ENCODE measurements at regions not wholly inside any gene's neighbourhood (a gene's known extent, or its start where the extent isn't known, plus 50 kb on each side); places are given as distances from the start of the nearest gene placed in this dataset.

- WGBS, 2 donors: 50 to 71% methylated on average over 10 to 11 of the region's 12 CpGs
- no peak overlapping the region for H3K4me3 ChIP-seq
Observed at GRCh38 chr5:135131801-135132680, 98.0 kb upstream of the PITX1 start.

DNA sequence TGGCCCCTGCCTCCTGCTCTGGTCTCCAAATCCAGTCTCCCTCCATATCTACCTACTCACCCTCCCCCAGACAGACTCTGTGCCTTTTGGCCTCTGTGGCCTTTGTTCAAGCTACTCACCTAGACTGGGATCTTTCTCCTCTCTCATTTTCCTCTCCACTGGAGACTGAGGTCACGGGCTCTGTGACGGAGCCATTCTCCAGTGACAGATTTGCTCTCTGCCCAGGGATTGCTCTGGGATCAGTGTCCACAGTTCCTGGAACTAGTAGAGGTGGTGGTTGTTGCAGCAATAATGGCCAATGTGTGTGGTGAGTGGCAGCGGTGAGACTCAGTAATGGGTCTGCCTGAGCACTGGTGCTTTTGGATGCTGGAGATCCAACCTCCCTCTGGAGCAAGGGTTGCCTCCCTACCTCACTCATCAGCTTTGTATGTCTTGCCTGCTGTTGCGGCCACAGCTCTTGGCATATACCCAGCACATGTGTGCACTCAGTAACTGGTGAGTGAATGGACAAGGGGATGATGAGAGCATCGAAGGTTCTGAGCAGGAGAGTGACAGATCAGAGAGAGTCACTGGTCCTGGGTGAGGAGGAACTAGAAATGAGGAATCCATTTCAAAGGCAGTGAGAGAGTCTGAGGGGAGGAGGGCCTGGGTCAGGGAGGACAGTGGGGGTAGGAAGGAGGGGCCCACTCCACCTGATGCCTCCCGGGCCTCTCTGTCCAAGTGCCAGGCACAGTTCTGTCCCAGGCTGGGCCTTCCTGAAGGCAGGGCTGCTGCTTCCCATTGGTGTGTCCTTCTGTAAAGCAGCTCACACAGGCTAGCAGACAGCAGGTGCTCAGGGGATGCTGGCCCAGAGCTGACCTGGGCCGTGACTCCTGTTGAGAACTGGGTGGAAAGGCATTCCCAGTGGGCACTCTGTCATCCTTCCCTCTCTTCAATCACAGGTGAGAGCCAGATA lies 96.5 kb upstream of the PITX1 start:
- H3K36me3 ChIP-seq: no peaks in the 10 kb centered on the region
- TF ChIP-seq, protein P1, sequence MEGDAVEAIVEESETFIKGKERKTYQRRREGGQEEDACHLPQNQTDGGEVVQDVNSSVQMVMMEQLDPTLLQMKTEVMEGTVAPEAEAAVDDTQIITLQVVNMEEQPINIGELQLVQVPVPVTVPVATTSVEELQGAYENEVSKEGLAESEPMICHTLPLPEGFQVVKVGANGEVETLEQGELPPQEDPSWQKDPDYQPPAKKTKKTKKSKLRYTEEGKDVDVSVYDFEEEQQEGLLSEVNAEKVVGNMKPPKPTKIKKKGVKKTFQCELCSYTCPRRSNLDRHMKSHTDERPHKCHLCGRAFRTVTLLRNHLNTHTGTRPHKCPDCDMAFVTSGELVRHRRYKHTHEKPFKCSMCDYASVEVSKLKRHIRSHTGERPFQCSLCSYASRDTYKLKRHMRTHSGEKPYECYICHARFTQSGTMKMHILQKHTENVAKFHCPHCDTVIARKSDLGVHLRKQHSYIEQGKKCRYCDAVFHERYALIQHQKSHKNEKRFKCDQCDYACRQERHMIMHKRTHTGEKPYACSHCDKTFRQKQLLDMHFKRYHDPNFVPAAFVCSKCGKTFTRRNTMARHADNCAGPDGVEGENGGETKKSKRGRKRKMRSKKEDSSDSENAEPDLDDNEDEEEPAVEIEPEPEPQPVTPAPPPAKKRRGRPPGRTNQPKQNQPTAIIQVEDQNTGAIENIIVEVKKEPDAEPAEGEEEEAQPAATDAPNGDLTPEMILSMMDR (IDR thresholded peaks at IDR 0.05): no peak
- no peak for TF ChIP-seq POLR2A (IDR thresholded peaks at IDR 0.05)
- intact Hi-C loops (cut with DNase I): loop anchor here (10.0 kb wide), 1 partner anchor 96 kb away; the partner anchor contains the start of gene PITX1
- peaks cover 35 to 94% (median 47%) of the 10 kb centered on the region in 3 donors for H3K4me1 ChIP-seq
- peak overlapping the region; percentile 22 to 96 (median 93) for H3K27ac ChIP-seq
- no peak overlapping the region for H3K4me3 ChIP-seq
- WGBS, 2 donors: 75 to 95% methylated on average over 4 of the region's 7 CpGs
- no peaks in the 10 kb centered on the region for H3K27me3 ChIP-seq
- DNase-seq: no peak
- H3K9me3 ChIP-seq: no peaks in the 10 kb centered on the region

More at GRCh38 chr5:135131801-135132680, 98.0 kb upstream of the PITX1 start:
- peak overlapping the region; percentile 78 to 96 (median 93) for H3K27ac ChIP-seq
- intact Hi-C loops (cut with DNase I): loop anchor here (10.0 kb wide), 1 partner anchor 97 kb away; the partner anchor contains the start of gene PITX1
- H3K36me3 ChIP-seq: no peaks in the 10 kb centered on the region
- no peak for DNase-seq
- peaks cover 44 to 94% (median 50%) of the 10 kb centered on the region in 3 donors for H3K4me1 ChIP-seq
- no peaks in the 10 kb centered on the region for H3K27me3 ChIP-seq
- TF ChIP-seq, protein P1 (IDR thresholded peaks at IDR 0.05): no peak
- no peak for TF ChIP-seq POLR2A (IDR thresholded peaks at IDR 0.05)
- no peaks in the 10 kb centered on the region for H3K9me3 ChIP-seq

GRCh38 chr5:135129307-135129706 lies 95.3 kb upstream of the PITX1 start:
- TF ChIP-seq, protein P1 (IDR thresholded peaks at IDR 0.05): no peak
- TF ChIP-seq POLR2A (IDR thresholded peaks at IDR 0.05): no peak
- Histone ChIP-seq H3K4me1 (peaks cover 27 to 94% (median 38%) of the 10 kb centered on the region in 3 donors), H3K4me3 (no peak overlapping the region), H3K27me3 (no peaks in the 10 kb centered on the region), H3K36me3 (no peaks in the 10 kb centered on the region), H3K9me3 (no peaks in the 10 kb centered on the region), H3K27ac (peak overlapping the region in 2 of 4 donors; percentile 5 to 29)
- 55 to 71% methylated on average over 10 to 12 of the region's 12 CpGs for WGBS, 2 donors
- DNase-seq: no peak
- intact Hi-C loops (cut with DNase I): no loop called here

- TF ChIP-seq POLR2A (IDR thresholded peaks at IDR 0.05): no peak
- Histone ChIP-seq H3K9me3 (no peaks in the 10 kb centered on the region), H3K4me3 (no peak overlapping the region), H3K36me3 (no peaks in the 10 kb centered on the region), H3K4me1 (peaks cover 23 to 92% (median 34%) of the 10 kb centered on the region in 3 donors), H3K27ac (peak overlapping the region; percentile 84 to 92 (median 88)), H3K27me3 (no peaks in the 10 kb centered on the region)
- no peak for DNase-seq
- intact Hi-C loops (cut with DNase I): no loop called here
- WGBS, 2 donors: 88 to 100% methylated on average over 2 to 3 of the region's 3 CpGs
Observed at GRCh38 chr5:135128361-135128760, 94.3 kb upstream of the PITX1 start.

DNA sequence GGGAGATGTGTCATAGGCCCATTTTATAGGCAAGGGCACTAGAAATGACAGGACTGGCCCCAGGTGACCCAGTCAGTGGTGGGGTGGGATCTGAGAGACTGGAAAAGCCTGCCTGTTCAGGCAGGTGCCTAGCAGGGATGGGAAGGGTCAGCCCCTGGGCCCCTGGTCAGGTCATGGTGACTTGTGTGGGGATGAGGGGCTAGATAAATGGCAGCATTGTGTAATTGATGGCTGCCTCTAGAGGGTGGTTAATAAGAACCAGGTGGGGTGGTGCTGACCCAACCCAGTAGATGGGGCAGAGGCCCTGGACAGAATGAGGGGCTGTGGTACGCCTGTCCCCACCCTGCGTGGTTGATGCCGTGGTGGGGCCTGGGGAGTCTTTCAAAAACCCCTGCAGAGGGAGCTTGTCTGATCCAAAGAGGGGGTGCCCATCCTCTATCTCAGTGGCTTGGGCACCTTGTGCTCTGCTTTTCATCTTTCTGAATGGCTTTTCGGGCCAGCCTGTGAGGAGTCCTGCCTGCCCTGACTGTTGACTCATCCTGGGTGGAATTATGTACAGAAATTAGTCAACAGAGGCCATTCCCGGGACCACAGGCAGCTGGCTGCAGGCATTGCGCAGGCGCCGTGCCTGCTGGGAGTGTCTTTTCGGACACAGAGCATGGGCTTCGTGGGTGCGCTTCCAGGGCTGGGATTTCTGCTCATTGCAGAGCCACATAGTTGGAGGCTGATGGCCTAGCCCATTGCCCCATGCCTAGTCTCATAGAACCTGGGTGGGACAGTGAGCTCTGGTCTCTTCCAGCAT lies 93.6 kb upstream of the PITX1 start:
- peaks cover 23 to 86% (median 34%) of the 10 kb centered on the region in 3 donors for H3K4me1 ChIP-seq
- no peaks in the 10 kb centered on the region for H3K9me3 ChIP-seq
- WGBS, 2 donors: 31 to 68% methylated on average over 4 to 8 of the region's 11 CpGs
- intact Hi-C loops (cut with DNase I): no loop called here
- H3K27me3 ChIP-seq: no peaks in the 10 kb centered on the region
- TF ChIP-seq, protein P1 (IDR thresholded peaks at IDR 0.05): no peak
- TF ChIP-seq POLR2A (IDR thresholded peaks at IDR 0.05): peak in 1 of 4 donors; percentile 31
- H3K27ac ChIP-seq: peak overlapping the region; percentile 84 to 92 (median 88)
- H3K4me3 ChIP-seq: no peak overlapping the region
- no peaks in the 10 kb centered on the region for H3K36me3 ChIP-seq
- no peak for DNase-seq

Measured in esophagus squamous epithelium (tissue), 5 donors.